ENCODE measurements at regions not wholly inside any gene's neighbourhood (a gene's known extent, or its start where the extent isn't known, plus 50 kb on each side); places are given as distances from the start of the nearest gene placed in this dataset.

DNA sequence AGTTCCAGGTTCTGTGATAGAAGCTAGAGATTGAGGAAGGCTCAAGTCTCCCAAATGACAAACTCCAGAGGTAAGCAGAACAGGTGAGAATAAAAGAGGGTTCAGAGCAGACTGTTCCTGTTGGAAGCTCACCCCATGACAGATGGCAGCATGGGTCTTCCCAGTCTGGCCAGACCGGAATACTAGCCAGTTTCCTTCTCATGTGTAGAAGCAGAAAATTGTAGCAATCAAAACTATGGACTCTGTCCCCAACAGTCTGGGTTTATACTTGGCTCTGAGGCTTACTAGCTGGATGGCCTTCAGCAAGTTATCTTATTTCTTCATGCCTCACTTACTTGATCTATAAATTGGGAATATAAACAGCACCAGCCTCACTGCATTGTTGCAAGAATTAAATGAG, 494.8 kb downstream of the MN1 start:
- no peak for TF ChIP-seq GATA3 (IDR thresholded peaks at IDR 0.05; ENCODE audit: low read depth, low read length)
- TF ChIP-seq GATA2 (IDR thresholded peaks at IDR 0.05; ENCODE audit: low read depth, low read length), result no peak
